Parathyroid adenoma (tissue), 2 donors: ENCODE measurements at regions not wholly inside any gene's neighbourhood (a gene's known extent, or its start where the extent isn't known, plus 50 kb on each side); places are given as distances from the start of the nearest gene placed in this dataset.

ENCODE experiments used
- H2AFZ ChIP-seq: fragments of 300-600 bp; sonication (generic); one replicate; pipeline ENCODE4 v1.7.0; 2017; ENCODE audit warnings: antibody characterized with exemption, mild to moderate bottlenecking
- H3K27ac ChIP-seq: fragments of 300-600 bp; sonication (generic); one replicate; pipeline ENCODE4 v1.7.0; 2017
- H3K27me3 ChIP-seq: fragments of 300-600 bp; sonication (generic); one replicate; pipeline ENCODE4 v1.7.0; 2017; ENCODE audit warnings: low read length; ENCODE audit not compliant: control insufficient read depth, insufficient read depth
- H3K36me3 ChIP-seq: fragments of 300-600 bp; sonication (generic); one replicate; pipeline ENCODE4 v1.7.0; 2017; ENCODE audit warnings: low read length; ENCODE audit not compliant: control insufficient read depth, insufficient read depth
- H3K4me1 ChIP-seq: fragments of 300-600 bp; sonication (generic); one replicate; pipeline ENCODE4 v1.7.0; 2017; ENCODE audit warnings: control low read depth
- H3K4me2 ChIP-seq: fragments of 300-600 bp; sonication (generic); one replicate; pipeline ENCODE4 v1.7.0; 2017; ENCODE audit warnings: low read length
- H3K4me3 ChIP-seq: fragments of 300-600 bp; sonication (generic); one replicate; pipeline ENCODE4 v1.7.0; 2017; ENCODE audit warnings: low read depth, low read length
- H3K79me2 ChIP-seq: fragments of 300-600 bp; sonication (generic); one replicate; pipeline ENCODE4 v1.7.0; 2017; ENCODE audit warnings: control low read depth
- H3K9ac ChIP-seq: fragments of 300-600 bp; sonication (generic); one replicate; pipeline ENCODE4 v1.7.0; 2017; ENCODE audit warnings: mild to moderate bottlenecking
- H3K9me3 ChIP-seq: fragments of 300-600 bp; sonication (generic); one replicate; pipeline ENCODE4 v1.7.0; 2017; ENCODE audit warnings: low read length; ENCODE audit not compliant: control insufficient read depth
- CTCF ChIP-seq: fragments of 300-600 bp; sonication (generic); IDR thresholded peaks from one replicate; pipeline ENCODE4 v1.7.0; 2017; ENCODE audit warnings: antibody characterized with exemption, mild to moderate bottlenecking
- donor health status: primary hyperparathyroidism.

- Histone ChIP-seq H3K79me2 (no peaks in the 10 kb centered on the region), H3K4me1 (no peaks in the 10 kb centered on the region), H3K4me3 (no peak overlapping the region), H3K9me3 (peaks cover 3% of the 10 kb centered on the region), H3K4me2 (no peak overlapping the region), H3K36me3 (no peaks in the 10 kb centered on the region), H3K27ac (no peak overlapping the region), H3K9ac (no peak overlapping the region), H3K27me3 (no peaks in the 10 kb centered on the region), H2AFZ (no peak overlapping the region)
- TF ChIP-seq CTCF = no peak
These were observed 50.6 kb upstream of the TMEFF2 start for GRCh38 chr2:192245329-192245728.
